ENCODE measurements at regions not wholly inside any gene's neighbourhood (a gene's known extent, or its start where the extent isn't known, plus 50 kb on each side); places are given as distances from the start of the nearest gene placed in this dataset.

DNA sequence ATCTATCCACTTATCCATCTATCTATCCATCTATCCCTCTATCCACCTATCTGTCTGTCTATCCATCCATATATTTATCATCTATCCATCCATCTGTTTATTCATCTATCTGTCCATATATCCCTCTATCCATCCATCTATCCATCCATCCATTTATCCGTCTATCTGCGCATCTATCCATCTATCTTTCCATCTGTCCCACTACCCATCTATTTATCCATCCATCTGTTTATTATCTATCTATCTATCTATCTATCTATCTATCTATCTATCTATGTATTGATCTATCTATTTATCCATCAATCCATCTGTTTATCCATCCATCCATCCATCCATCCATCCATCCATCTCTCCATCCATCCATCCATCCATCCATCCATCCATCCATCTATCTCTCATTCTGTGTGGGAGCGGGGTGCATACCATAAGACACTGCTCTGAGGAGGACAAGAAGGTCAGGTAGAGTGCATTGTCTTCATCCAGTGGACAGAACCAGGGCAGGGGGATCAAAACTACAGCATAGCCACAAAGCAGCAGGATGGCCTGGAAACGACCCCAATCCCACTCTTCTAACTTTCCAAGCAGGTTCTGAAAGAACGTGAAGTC, 53.2 kb upstream of the ENPP6 start:
- FAIRE-seq: no peak
- Histone ChIP-seq H3K4me2 (ENCODE audit: insufficient read depth, low read length) (no peak overlapping the region), H3K27me3 (ENCODE audit: control insufficient read depth in 2 of 2, insufficient read depth in 2 of 2, low read length in 2 of 2) (no peaks in the 10 kb centered on the region), H3K9me3 (replicated peaks; ENCODE audit: control insufficient read depth, insufficient read depth, low read depth, low read length) (no peaks in the 10 kb centered on the region), H3K4me1 (replicated peaks in 1 of 2; ENCODE audit: control insufficient read depth in 2 of 2, insufficient read depth in 2 of 2, low read length in 2 of 2) (peaks cover 0 to 21% of the 10 kb centered on the region in 2 experiments; a peak in 3 of 5 replicates), H3K9me1 (ENCODE audit: control insufficient read depth, insufficient read depth, low read length) (no peaks in the 10 kb centered on the region), H3K27ac (ENCODE audit: extremely low read depth, low read depth, low read length) (no peak overlapping the region), H3K79me2 (ENCODE audit: control insufficient read depth, insufficient read depth, low read length) (no peaks in the 10 kb centered on the region), H4K20me1 (replicated peaks; ENCODE audit: control insufficient read depth, insufficient read depth, low read length) (no peaks in the 10 kb centered on the region), H3K4me3 (no peak overlapping the region), H3K36me3 (ENCODE audit: control insufficient read depth, insufficient read depth, low read length) (no peaks in the 10 kb centered on the region), H2AFZ (ENCODE audit: low read depth, low read length) (no peak overlapping the region), H3K9ac (ENCODE audit: insufficient read depth in 1 of 2, low read depth in 2 of 2, low read length in 2 of 2) (no peak overlapping the region)
- no peak for TF ChIP-seq KAT2B (IDR thresholded peaks at IDR 0.05; ENCODE audit: low read depth, low read length)
- peak; percentile 83 for TF ChIP-seq DACH1 (IDR thresholded peaks at IDR 0.05; ENCODE audit: partially characterized antibody)
- POLR2A ChIA-PET: interaction anchor here (0.8 kb wide), 1 partner anchor 76 kb away, joined by 3 read pairs; no protein-coding TSS in a partner anchor
- 57% methylated on average over 5 of the region's 5 CpGs for WGBS (ENCODE audit: insufficient coverage, low coverage, missing lambda C conversion rate)
- CTCF ChIA-PET (ENCODE audit: low intra/inter-chr PET ratio): no interaction called here
- DNase-seq (ENCODE audit: extremely low read depth in 1 of 4, low spot score in 3 of 4): no peak
- in situ Hi-C loops (cut with MboI): no loop called here
- BruUV-seq (replicated peaks): no TSS peak
- ATAC-seq: no peak
- intact Hi-C loops (cut with micrococcal nuclease): no loop called here

DNA sequence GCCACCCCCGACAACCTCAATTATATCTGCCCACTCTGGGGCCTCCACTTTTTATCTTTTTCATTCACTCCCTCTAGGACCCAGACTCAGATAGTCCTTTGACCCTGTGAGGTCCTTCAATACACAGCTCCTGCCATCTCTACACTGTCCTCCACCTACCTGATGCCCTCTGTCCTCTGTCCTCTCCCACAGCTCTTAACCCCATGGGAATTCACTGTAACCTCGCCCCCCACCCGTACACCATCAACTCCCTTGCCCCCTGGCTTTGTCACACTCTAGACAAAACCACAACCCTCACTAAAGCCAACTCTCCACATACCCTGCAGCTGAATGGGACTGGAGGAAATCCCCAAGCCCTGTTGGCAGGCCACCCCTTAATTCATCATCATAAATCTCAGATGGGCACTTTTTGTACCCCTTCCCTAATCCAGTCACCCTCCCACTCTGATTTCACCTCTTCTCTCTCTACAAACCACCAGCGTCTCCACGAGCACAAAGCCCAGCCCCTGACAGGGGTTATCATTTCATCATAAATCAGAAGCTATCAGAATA, 52.3 kb upstream of the ENPP6 start:
- in situ Hi-C loops (cut with MboI): loop anchor here (5.0 kb wide), 1 partner anchor 267 kb away; no protein-coding TSS in a partner anchor
- POLR2A ChIA-PET: interaction anchor here (1.5 kb wide), 1 partner anchor 205 kb away, joined by 3 read pairs; the partner anchor contains the start of gene IRF2
- no peak overlapping the region for H3K4me3 ChIP-seq
- TF ChIP-seq, protein P1, sequence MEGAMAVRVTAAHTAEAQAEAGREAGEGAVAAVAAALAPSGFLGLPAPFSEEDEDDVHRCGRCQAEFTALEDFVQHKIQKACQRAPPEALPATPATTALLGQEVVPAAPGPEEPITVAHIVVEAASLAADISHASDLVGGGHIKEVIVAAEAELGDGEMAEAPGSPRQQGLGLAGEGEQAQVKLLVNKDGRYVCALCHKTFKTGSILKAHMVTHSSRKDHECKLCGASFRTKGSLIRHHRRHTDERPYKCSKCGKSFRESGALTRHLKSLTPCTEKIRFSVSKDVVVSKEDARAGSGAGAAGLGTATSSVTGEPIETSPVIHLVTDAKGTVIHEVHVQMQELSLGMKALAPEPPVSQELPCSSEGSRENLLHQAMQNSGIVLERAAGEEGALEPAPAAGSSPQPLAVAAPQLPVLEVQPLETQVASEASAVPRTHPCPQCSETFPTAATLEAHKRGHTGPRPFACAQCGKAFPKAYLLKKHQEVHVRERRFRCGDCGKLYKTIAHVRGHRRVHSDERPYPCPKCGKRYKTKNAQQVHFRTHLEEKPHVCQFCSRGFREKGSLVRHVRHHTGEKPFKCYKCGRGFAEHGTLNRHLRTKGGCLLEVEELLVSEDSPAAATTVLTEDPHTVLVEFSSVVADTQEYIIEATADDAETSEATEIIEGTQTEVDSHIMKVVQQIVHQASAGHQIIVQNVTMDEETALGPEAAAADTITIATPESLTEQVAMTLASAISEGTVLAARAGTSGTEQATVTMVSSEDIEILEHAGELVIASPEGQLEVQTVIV (CRISPR knock-in tag; IDR thresholded peaks at IDR 0.05; ENCODE audit: borderline replicate concordance): no peak
- TF ChIP-seq, protein P2, sequence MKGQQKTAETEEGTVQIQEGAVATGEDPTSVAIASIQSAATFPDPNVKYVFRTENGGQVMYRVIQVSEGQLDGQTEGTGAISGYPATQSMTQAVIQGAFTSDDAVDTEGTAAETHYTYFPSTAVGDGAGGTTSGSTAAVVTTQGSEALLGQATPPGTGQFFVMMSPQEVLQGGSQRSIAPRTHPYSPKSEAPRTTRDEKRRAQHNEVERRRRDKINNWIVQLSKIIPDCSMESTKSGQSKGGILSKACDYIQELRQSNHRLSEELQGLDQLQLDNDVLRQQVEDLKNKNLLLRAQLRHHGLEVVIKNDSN (CRISPR knock-in tag; IDR thresholded peaks at IDR 0.05): no peak
- TF ChIP-seq SMAD4 (CRISPR knock-in tag; conservative IDR thresholded peaks at IDR 0.05) (no peak), ZNF445 (CRISPR knock-in tag; IDR thresholded peaks at IDR 0.05; ENCODE audit: low read depth) (no peak)
- TF ChIP-seq, protein P3, sequence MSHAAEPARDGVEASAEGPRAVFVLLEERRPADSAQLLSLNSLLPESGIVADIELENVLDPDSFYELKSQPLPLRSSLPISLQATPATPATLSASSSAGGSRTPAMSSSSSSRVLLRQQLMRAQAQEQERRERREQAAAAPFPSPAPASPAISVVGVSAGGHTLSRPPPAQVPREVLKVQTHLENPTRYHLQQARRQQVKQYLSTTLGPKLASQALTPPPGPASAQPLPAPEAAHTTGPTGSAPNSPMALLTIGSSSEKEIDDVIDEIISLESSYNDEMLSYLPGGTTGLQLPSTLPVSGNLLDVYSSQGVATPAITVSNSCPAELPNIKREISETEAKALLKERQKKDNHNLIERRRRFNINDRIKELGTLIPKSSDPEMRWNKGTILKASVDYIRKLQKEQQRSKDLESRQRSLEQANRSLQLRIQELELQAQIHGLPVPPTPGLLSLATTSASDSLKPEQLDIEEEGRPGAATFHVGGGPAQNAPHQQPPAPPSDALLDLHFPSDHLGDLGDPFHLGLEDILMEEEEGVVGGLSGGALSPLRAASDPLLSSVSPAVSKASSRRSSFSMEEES (CRISPR knock-in tag; IDR thresholded peaks at IDR 0.05): no peak

More for the DNA sequence above, 52.3 kb upstream of the ENPP6 start:
- Histone ChIP-seq H3K9ac (ENCODE audit: insufficient read depth in 1 of 2, low read depth in 2 of 2, low read length in 2 of 2) (no peak overlapping the region), H3K36me3 (ENCODE audit: control insufficient read depth, insufficient read depth, low read length) (no peaks in the 10 kb centered on the region), H3K9me1 (ENCODE audit: control insufficient read depth, insufficient read depth, low read length) (no peaks in the 10 kb centered on the region), H3K9me3 (replicated peaks; ENCODE audit: control insufficient read depth, insufficient read depth, low read depth, low read length) (no peaks in the 10 kb centered on the region), H4K20me1 (replicated peaks; ENCODE audit: control insufficient read depth, insufficient read depth, low read length) (no peaks in the 10 kb centered on the region), H3K27me3 (ENCODE audit: control insufficient read depth in 2 of 2, insufficient read depth in 2 of 2, low read length in 2 of 2) (no peaks in the 10 kb centered on the region), H3K27ac (ENCODE audit: extremely low read depth, low read depth, low read length) (no peak overlapping the region), H3K4me2 (ENCODE audit: insufficient read depth, low read length) (no peak overlapping the region), H3K79me2 (ENCODE audit: control insufficient read depth, insufficient read depth, low read length) (no peaks in the 10 kb centered on the region), H3K4me1 (replicated peaks in 1 of 2; ENCODE audit: control insufficient read depth in 2 of 2, insufficient read depth in 2 of 2, low read length in 2 of 2) (peaks cover 0 to 30% of the 10 kb centered on the region in 2 experiments; a peak in 3 of 5 replicates), H2AFZ (ENCODE audit: low read depth, low read length) (no peak overlapping the region)
- no peak for ATAC-seq
- CTCF ChIA-PET (ENCODE audit: low intra/inter-chr PET ratio): no interaction called here
- BruUV-seq (replicated peaks): no TSS peak
- intact Hi-C loops (cut with micrococcal nuclease): loop anchor here (5.0 to 10.0 kb wide), 2 partner anchors 77 to 465 kb away; partner anchors contain the start of gene CENPU
- FAIRE-seq: no peak
- no peak for DNase-seq (ENCODE audit: extremely low read depth in 1 of 4, low spot score in 3 of 4)
- 25% methylated on average over 5 of the region's 5 CpGs for WGBS (ENCODE audit: insufficient coverage, low coverage, missing lambda C conversion rate)

Measured in K562 (cell line).